ENCODE measurements at regions not wholly inside any gene's neighbourhood (a gene's known extent, or its start where the extent isn't known, plus 50 kb on each side); places are given as distances from the start of the nearest gene placed in this dataset.

DNA sequence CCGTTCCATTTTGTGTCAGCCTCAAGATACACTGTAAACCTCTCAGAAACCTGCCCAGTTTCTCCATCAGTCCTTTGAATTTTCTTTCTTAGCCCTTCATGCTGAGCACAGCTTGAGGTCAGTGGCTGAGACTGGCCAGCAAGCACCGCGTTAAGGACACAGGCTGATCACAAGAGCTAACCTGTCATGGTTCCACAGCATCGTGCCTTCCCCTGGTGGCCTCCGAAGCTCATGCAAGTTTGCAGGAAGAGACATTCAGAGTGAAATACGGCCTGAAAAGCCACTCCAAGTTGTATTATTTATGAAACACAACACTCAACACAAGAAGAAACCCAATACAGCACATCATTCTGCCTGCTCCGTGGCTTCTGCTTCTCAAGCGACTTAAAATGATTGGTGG lies 57.0 kb upstream of the PFKP start:
- Histone ChIP-seq H3F3A (replicated peaks; ENCODE audit: low read depth) (no peaks in the 10 kb centered on the region), H3K4me3 (no peak overlapping the region), H3K9me2 (ENCODE audit: insufficient read depth) (no peaks in the 10 kb centered on the region), H3K27ac (ENCODE audit: low read depth) (no peak overlapping the region), H3K36me3 (ENCODE audit: insufficient read depth) (no peaks in the 10 kb centered on the region), H2AFZ (no peak overlapping the region; the same call in 1 of the 2 replicates), H3K79me2 (replicated peaks; ENCODE audit: insufficient read depth) (no peaks in the 10 kb centered on the region), H3K4me2 (no peak overlapping the region), H4K20me1 (replicated peaks; ENCODE audit: insufficient read depth) (no peaks in the 10 kb centered on the region), H3K27me3 (ENCODE audit: insufficient read depth) (no peaks in the 10 kb centered on the region), H3K4me1 (ENCODE audit: insufficient read depth) (no peaks in the 10 kb centered on the region)
- TF ChIP-seq NANOG (IDR thresholded peaks at IDR 0.05; ENCODE audit: borderline replicate concordance) (no peak), ZNF331 (CRISPR knock-in tag; IDR thresholded peaks at IDR 0.05; ENCODE audit: low read depth) (no peak), CREB1 (CRISPR knock-in tag; IDR thresholded peaks at IDR 0.05; ENCODE audit: low read depth) (no peak), JUNB (IDR thresholded peaks at IDR 0.05; ENCODE audit: unreplicated experiment) (no peak), CTCF (conservative IDR thresholded peaks at IDR 0.05; ENCODE audit: low read depth in 2 of 2) (no peak; a peak in 1 of 4 replicates), ZNF462 (CRISPR knock-in tag; IDR thresholded peaks at IDR 0.05) (no peak), EZH2phosphoT487 (IDR thresholded peaks at IDR 0.05; ENCODE audit: unreplicated experiment) (no peak), POLR2AphosphoS5 (IDR thresholded peaks at IDR 0.05; ENCODE audit: low read depth) (no peak), EZH2 (IDR thresholded peaks at IDR 0.05; ENCODE audit: low read depth, unreplicated experiment) (no peak), STAT1 (IDR thresholded peaks at IDR 0.05; ENCODE audit: unreplicated experiment) (no peak), ZNF114 (CRISPR knock-in tag; IDR thresholded peaks at IDR 0.05) (no peak)
- TF ChIP-seq, protein P1, sequence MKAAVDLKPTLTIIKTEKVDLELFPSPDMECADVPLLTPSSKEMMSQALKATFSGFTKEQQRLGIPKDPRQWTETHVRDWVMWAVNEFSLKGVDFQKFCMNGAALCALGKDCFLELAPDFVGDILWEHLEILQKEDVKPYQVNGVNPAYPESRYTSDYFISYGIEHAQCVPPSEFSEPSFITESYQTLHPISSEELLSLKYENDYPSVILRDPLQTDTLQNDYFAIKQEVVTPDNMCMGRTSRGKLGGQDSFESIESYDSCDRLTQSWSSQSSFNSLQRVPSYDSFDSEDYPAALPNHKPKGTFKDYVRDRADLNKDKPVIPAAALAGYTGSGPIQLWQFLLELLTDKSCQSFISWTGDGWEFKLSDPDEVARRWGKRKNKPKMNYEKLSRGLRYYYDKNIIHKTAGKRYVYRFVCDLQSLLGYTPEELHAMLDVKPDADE (IDR thresholded peaks at IDR 0.05) = no peak
- TF ChIP-seq, protein P2, sequence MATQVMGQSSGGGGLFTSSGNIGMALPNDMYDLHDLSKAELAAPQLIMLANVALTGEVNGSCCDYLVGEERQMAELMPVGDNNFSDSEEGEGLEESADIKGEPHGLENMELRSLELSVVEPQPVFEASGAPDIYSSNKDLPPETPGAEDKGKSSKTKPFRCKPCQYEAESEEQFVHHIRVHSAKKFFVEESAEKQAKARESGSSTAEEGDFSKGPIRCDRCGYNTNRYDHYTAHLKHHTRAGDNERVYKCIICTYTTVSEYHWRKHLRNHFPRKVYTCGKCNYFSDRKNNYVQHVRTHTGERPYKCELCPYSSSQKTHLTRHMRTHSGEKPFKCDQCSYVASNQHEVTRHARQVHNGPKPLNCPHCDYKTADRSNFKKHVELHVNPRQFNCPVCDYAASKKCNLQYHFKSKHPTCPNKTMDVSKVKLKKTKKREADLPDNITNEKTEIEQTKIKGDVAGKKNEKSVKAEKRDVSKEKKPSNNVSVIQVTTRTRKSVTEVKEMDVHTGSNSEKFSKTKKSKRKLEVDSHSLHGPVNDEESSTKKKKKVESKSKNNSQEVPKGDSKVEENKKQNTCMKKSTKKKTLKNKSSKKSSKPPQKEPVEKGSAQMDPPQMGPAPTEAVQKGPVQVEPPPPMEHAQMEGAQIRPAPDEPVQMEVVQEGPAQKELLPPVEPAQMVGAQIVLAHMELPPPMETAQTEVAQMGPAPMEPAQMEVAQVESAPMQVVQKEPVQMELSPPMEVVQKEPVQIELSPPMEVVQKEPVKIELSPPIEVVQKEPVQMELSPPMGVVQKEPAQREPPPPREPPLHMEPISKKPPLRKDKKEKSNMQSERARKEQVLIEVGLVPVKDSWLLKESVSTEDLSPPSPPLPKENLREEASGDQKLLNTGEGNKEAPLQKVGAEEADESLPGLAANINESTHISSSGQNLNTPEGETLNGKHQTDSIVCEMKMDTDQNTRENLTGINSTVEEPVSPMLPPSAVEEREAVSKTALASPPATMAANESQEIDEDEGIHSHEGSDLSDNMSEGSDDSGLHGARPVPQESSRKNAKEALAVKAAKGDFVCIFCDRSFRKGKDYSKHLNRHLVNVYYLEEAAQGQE (IDR thresholded peaks at IDR 0.05; ENCODE audit: unreplicated experiment) = no peak
- H3K4me1 Mint-ChIP-seq = peaks cover 7% of the 10 kb centered on the region; the same call in 2 of the 3 replicates
- ATAC-seq = peak; percentile 69
- H3K9me3 Mint-ChIP-seq = no peaks in the 10 kb centered on the region
- DNase-seq (ENCODE audit: low spot score) = peak; percentile 20
- no peak overlapping the region for H3K4me3 Mint-ChIP-seq
- no peaks in the 10 kb centered on the region for H3K36me3 Mint-ChIP-seq (ENCODE audit: low read depth)
- H3K27ac Mint-ChIP-seq = no peak overlapping the region
- H3K27me3 Mint-ChIP-seq (ENCODE audit: insufficient read depth, low read depth, poor library complexity) = peaks cover 1% of the 10 kb centered on the region
